NCI-H1105 (cell line): ENCODE measurements at regions not wholly inside any gene's neighbourhood (a gene's known extent, or its start where the extent isn't known, plus 50 kb on each side); places are given as distances from the start of the nearest gene placed in this dataset.
"Not testable (repeated sequence)": the region's sequence is repeated elsewhere in the genome, so short reads cannot be mapped to it uniquely, and the experiment has no call there.

ENCODE experiments used
- DNase-seq: peaks from one replicate; lab custom pipeline; 2025; lab: John Stamatoyannopoulos, UW

GRCh38 chr2:163187119-163187518 lies 348.6 kb upstream of the KCNH7 start:
- DNase-seq, result no peak

GRCh38 chr2:163185160-163185559 lies 346.6 kb upstream of the KCNH7 start:
- DNase-seq, result no peak

GRCh38 chr2:163182764-163183354 lies 344.3 kb upstream of the KCNH7 start:
- no peak for DNase-seq

- DNase-seq, result no peak
Observed at GRCh38 chr2:163177592-163177991, 339.0 kb upstream of the KCNH7 start.

- no peak for DNase-seq
Observed at GRCh38 chr2:163175294-163175693, 336.7 kb upstream of the KCNH7 start.

GRCh38 chr2:163173591-163173990 lies 335.0 kb upstream of the KCNH7 start:
- DNase-seq, result no peak

GRCh38 chr2:163171786-163172530 lies 333.4 kb upstream of the KCNH7 start:
- no peak for DNase-seq

- no peak for DNase-seq
Observed at GRCh38 chr2:163157891-163158496, 319.4 kb upstream of the KCNH7 start.

GRCh38 chr2:163157411-163157810 lies 318.8 kb upstream of the KCNH7 start:
- no peak for DNase-seq

- no peak for DNase-seq
Observed at GRCh38 chr2:163155925-163156324, 317.4 kb upstream of the KCNH7 start.

GRCh38 chr2:163155279-163155883 lies 316.8 kb upstream of the KCNH7 start:
- DNase-seq, result peak; percentile 7

- no peak for DNase-seq
Observed at GRCh38 chr2:163142618-163143017, 304.1 kb upstream of the KCNH7 start.

GRCh38 chr2:163138947-163139346 lies 300.4 kb upstream of the KCNH7 start:
- no peak for DNase-seq

- DNase-seq, result no peak
Observed at GRCh38 chr2:163135256-163135655, 296.7 kb upstream of the KCNH7 start.

- no peak for DNase-seq
Observed at GRCh38 chr2:163133602-163134001, 295.0 kb upstream of the KCNH7 start.

GRCh38 chr2:163132850-163133249 lies 294.3 kb upstream of the KCNH7 start:
- DNase-seq, result no peak

- not testable (repeated sequence) for DNase-seq
Observed at GRCh38 chr2:163132207-163132606, 293.6 kb upstream of the KCNH7 start.

- DNase-seq, result no peak
Observed at GRCh38 chr2:163123526-163123925, 285.0 kb upstream of the KCNH7 start.

- no peak for DNase-seq
Observed at GRCh38 chr2:163122257-163122656, 283.7 kb upstream of the KCNH7 start.

GRCh38 chr2:163121483-163121882 lies 282.9 kb upstream of the KCNH7 start:
- DNase-seq, result no peak

- no peak for DNase-seq
Observed at GRCh38 chr2:163119966-163120365, 281.4 kb upstream of the KCNH7 start.

GRCh38 chr2:163086940-163087339 lies 248.4 kb upstream of the KCNH7 start:
- no peak for DNase-seq
